Activated naive CD8-positive, alpha-beta T cell treated with anti-CD3 and anti-CD28 coated beads, Interleukin-2, amount 50 U/mL, for 24 hours (primary cell): ENCODE measurements at regions not wholly inside any gene's neighbourhood (a gene's known extent, or its start where the extent isn't known, plus 50 kb on each side); places are given as distances from the start of the nearest gene placed in this dataset.

Experiments
- ATAC-seq: fragments of 150-1000 bp; cut with Tn5 transposase; one replicate; pipeline ENCODE4 v1.10.0; 2021
- DNase-seq: peaks from one replicate; pipeline ENCODE4 v3.0.0; 2021
- H3K27ac Mint-ChIP-seq: one replicate; pipeline ENCODE4 v1.8.0; 2021; ENCODE audit warnings: mild to moderate bottlenecking, mixed read lengths
- H3K27me3 Mint-ChIP-seq: one replicate; pipeline ENCODE4 v1.8.0; 2021; ENCODE audit warnings: mixed read lengths
- H3K36me3 Mint-ChIP-seq: one replicate; pipeline ENCODE4 v1.8.0; 2021; ENCODE audit warnings: low read depth, mixed read lengths
- H3K4me1 Mint-ChIP-seq: one replicate; pipeline ENCODE4 v1.8.0; 2021; ENCODE audit warnings: mixed read lengths
- H3K4me3 Mint-ChIP-seq: one replicate; pipeline ENCODE4 v1.8.0; 2021; ENCODE audit warnings: mild to moderate bottlenecking, moderate library complexity, mixed read lengths
- H3K9me3 Mint-ChIP-seq: one replicate; pipeline ENCODE4 v1.8.0; 2021; ENCODE audit warnings: mixed read lengths

DNA sequence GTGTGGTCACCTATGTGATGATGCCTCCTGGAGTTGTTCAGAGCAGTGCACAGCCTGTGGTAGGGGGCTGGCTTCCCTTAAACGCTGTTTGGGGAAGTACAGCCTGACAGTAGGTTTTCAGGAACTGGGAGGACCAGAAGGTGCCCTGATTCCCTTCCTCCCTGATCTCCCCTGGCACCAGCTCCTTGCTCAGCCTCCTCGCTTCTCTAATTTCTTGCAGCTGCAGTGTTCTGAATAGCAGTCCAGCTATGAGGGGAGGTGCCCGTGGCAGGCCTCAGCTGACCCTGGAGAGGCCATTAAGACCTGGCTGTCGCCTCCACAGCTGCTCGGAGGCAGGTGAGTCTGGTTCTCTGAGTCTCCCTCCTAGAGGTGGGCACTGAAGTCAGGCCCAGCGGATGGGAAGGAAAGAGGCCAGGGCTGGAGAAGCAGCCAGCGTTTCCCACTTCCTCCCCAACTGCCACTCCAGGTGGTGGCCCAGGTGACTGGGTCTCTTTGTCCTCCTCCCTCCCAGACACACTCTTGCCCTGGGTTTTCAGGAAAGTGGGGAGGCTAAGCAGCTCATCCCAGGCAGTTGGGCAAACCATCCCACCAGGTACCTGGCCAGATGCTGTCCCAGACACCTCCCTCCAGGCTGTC, 52.0 kb upstream of the RPL11 start:
- Mint-ChIP-seq H3K27ac (no peak overlapping the region), H3K27me3 (no peaks in the 10 kb centered on the region)
- DNase-seq, result no peak

GRCh38 chr1:23638786-23639241, 52.8 kb upstream of the RPL11 start:
- H3K36me3 Mint-ChIP-seq, result no peaks in the 10 kb centered on the region
- no peaks in the 10 kb centered on the region for H3K9me3 Mint-ChIP-seq
- ATAC-seq (no peak), DNase-seq (no peak)
- H3K27ac Mint-ChIP-seq, result no peak overlapping the region
- no peak overlapping the region for H3K4me3 Mint-ChIP-seq
- H3K4me1 Mint-ChIP-seq, result peaks cover 26% of the 10 kb centered on the region
- no peaks in the 10 kb centered on the region for H3K27me3 Mint-ChIP-seq

More for the DNA sequence above, 52.0 kb upstream of the RPL11 start:
- no peaks in the 10 kb centered on the region for H3K9me3 Mint-ChIP-seq
- no peak overlapping the region for H3K4me3 Mint-ChIP-seq
- peaks cover 20% of the 10 kb centered on the region for H3K4me1 Mint-ChIP-seq
- no peaks in the 10 kb centered on the region for H3K36me3 Mint-ChIP-seq
- ATAC-seq, result no peak

- Mint-ChIP-seq H3K4me1 (peaks cover 26% of the 10 kb centered on the region), H3K27me3 (no peaks in the 10 kb centered on the region), H3K36me3 (no peaks in the 10 kb centered on the region), H3K27ac (no peak overlapping the region), H3K4me3 (no peak overlapping the region), H3K9me3 (no peaks in the 10 kb centered on the region)
- DNase-seq, result no peak
- no peak for ATAC-seq
Measured at GRCh38 chr1:23638188-23638619, 53.4 kb upstream of the RPL11 start.

DNA sequence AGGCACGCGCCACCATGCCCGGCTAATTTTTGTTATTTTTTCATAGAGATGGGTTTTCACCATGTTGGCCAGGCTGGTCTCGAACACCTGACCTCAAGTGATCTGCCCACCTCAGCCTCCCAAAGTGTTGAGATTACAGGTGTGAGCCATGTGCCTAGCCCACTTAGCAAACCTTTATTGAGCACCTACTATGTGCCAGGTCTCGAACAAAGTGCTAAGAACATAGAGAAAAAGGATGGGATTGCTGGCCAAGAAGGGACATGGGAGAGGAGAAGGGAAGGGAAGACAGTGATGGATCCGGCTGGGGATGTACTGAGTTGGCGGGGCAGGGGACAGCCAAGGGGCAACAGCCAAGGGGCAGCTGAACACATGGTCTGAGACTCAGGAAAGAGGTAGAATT, 55.6 kb upstream of the RPL11 start:
- DNase-seq (no peak), ATAC-seq (no peak)
- no peaks in the 10 kb centered on the region for H3K9me3 Mint-ChIP-seq
- peaks cover 30% of the 10 kb centered on the region for H3K4me1 Mint-ChIP-seq
- H3K27me3 Mint-ChIP-seq, result no peaks in the 10 kb centered on the region
- no peak overlapping the region for H3K4me3 Mint-ChIP-seq
- peak overlapping the region; percentile 16 for H3K27ac Mint-ChIP-seq
- H3K36me3 Mint-ChIP-seq, result no peaks in the 10 kb centered on the region

GRCh38 chr1:23634840-23635651, 56.6 kb upstream of the RPL11 start:
- Mint-ChIP-seq H3K4me3 (peak overlapping the region; percentile 67), H3K27ac (peak overlapping the region; percentile 70), H3K9me3 (no peaks in the 10 kb centered on the region), H3K27me3 (no peaks in the 10 kb centered on the region), H3K36me3 (no peaks in the 10 kb centered on the region), H3K4me1 (peaks cover 30% of the 10 kb centered on the region)
- DNase-seq (peak; percentile 53), ATAC-seq (peak; percentile 83)

- peak overlapping the region; percentile 50 for H3K27ac Mint-ChIP-seq
Measured at GRCh38 chr1:23634518-23634839, 57.1 kb upstream of the RPL11 start.

GRCh38 chr1:23632479-23633160, 59.0 kb upstream of the RPL11 start:
- no peak for DNase-seq

More at GRCh38 chr1:23634518-23634839, 57.1 kb upstream of the RPL11 start:
- DNase-seq (no peak), ATAC-seq (no peak)
- no peaks in the 10 kb centered on the region for H3K36me3 Mint-ChIP-seq
- no peaks in the 10 kb centered on the region for H3K27me3 Mint-ChIP-seq
- no peaks in the 10 kb centered on the region for H3K9me3 Mint-ChIP-seq
- H3K4me1 Mint-ChIP-seq, result peaks cover 32% of the 10 kb centered on the region
- H3K4me3 Mint-ChIP-seq, result no peak overlapping the region

GRCh38 chr1:23629708-23630290, 61.8 kb upstream of the RPL11 start:
- H3K4me3 Mint-ChIP-seq, result no peak overlapping the region

More at GRCh38 chr1:23632479-23633160, 59.0 kb upstream of the RPL11 start:
- Mint-ChIP-seq H3K4me3 (no peak overlapping the region), H3K4me1 (peaks cover 43% of the 10 kb centered on the region), H3K9me3 (no peaks in the 10 kb centered on the region), H3K36me3 (no peaks in the 10 kb centered on the region), H3K27ac (no peak overlapping the region), H3K27me3 (no peaks in the 10 kb centered on the region)
- no peak for ATAC-seq

DNA sequence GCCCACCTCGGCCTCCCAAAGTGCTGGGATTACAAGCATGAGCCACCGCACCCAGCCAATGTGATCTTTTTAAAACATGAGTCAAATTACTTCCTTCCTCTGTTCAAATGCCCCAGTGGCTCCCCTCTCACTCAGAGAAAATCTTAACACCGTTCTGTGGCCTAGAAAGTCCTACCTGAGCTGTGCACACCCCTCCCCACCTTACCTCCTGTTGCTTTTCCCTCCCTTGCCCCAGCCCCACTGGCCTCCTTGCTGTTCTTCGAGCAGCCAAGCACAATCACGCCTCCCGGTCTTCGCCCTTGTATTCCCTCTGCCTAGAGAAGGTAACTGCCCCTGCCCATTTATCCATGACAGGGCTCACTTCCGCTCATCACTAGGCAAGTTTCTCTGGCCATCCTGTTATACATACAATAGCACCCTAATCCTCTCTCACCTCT, 62.6 kb upstream of the RPL11 start:
- Mint-ChIP-seq H3K4me3 (peak overlapping the region; percentile 21), H3K27ac (peak overlapping the region; percentile 44), H3K36me3 (peaks cover 5% of the 10 kb centered on the region), H3K27me3 (no peaks in the 10 kb centered on the region), H3K9me3 (peaks cover 15% of the 10 kb centered on the region), H3K4me1 (peaks cover 54% of the 10 kb centered on the region)
- ATAC-seq, result no peak
- DNase-seq, result no peak

More at GRCh38 chr1:23629708-23630290, 61.8 kb upstream of the RPL11 start:
- H3K4me1 Mint-ChIP-seq, result peaks cover 54% of the 10 kb centered on the region
- peaks cover 2% of the 10 kb centered on the region for H3K36me3 Mint-ChIP-seq
- peaks cover 11% of the 10 kb centered on the region for H3K9me3 Mint-ChIP-seq
- DNase-seq (no peak), ATAC-seq (no peak)
- H3K27me3 Mint-ChIP-seq, result no peaks in the 10 kb centered on the region
- H3K27ac Mint-ChIP-seq, result no peak overlapping the region

GRCh38 chr1:23627069-23627735, 64.4 kb upstream of the RPL11 start:
- Mint-ChIP-seq H3K4me1 (peaks cover 66% of the 10 kb centered on the region), H3K36me3 (peaks cover 5% of the 10 kb centered on the region), H3K9me3 (peaks cover 15% of the 10 kb centered on the region), H3K27me3 (no peaks in the 10 kb centered on the region), H3K4me3 (peak overlapping the region; percentile 64), H3K27ac (peak overlapping the region; percentile 34)
- ATAC-seq (no peak), DNase-seq (no peak)

GRCh38 chr1:23625929-23626535, 65.6 kb upstream of the RPL11 start:
- peak overlapping the region; percentile 59 for H3K27ac Mint-ChIP-seq
- ATAC-seq, result no peak
- no peak for DNase-seq
- H3K9me3 Mint-ChIP-seq, result peaks cover 15% of the 10 kb centered on the region
- H3K36me3 Mint-ChIP-seq, result peaks cover 5% of the 10 kb centered on the region
- peaks cover 73% of the 10 kb centered on the region for H3K4me1 Mint-ChIP-seq
- peak overlapping the region; percentile 25 for H3K4me3 Mint-ChIP-seq
- H3K27me3 Mint-ChIP-seq, result no peaks in the 10 kb centered on the region

GRCh38 chr1:23625459-23625858, 66.1 kb upstream of the RPL11 start:
- DNase-seq, result no peak
- Mint-ChIP-seq H3K27ac (peak overlapping the region; percentile 52), H3K36me3 (peaks cover 5% of the 10 kb centered on the region), H3K9me3 (peaks cover 15% of the 10 kb centered on the region), H3K4me3 (no peak overlapping the region), H3K4me1 (peaks cover 78% of the 10 kb centered on the region), H3K27me3 (no peaks in the 10 kb centered on the region)
- ATAC-seq, result no peak

GRCh38 chr1:23624440-23624839, 65.1 kb upstream of the ID3 start:
- Mint-ChIP-seq H3K4me1 (peaks cover 85% of the 10 kb centered on the region), H3K9me3 (peaks cover 15% of the 10 kb centered on the region), H3K27ac (peak overlapping the region; percentile 87), H3K4me3 (peak overlapping the region; percentile 49), H3K27me3 (no peaks in the 10 kb centered on the region), H3K36me3 (peaks cover 5% of the 10 kb centered on the region)
- ATAC-seq (peak; percentile 86), DNase-seq (peak; percentile 79)
